ENCODE measurements at regions not wholly inside any gene's neighbourhood (a gene's known extent, or its start where the extent isn't known, plus 50 kb on each side); places are given as distances from the start of the nearest gene placed in this dataset.
"Not testable (repeated sequence)": the region's sequence is repeated elsewhere in the genome, so short reads cannot be mapped to it uniquely, and the experiment has no call there.

DNA sequence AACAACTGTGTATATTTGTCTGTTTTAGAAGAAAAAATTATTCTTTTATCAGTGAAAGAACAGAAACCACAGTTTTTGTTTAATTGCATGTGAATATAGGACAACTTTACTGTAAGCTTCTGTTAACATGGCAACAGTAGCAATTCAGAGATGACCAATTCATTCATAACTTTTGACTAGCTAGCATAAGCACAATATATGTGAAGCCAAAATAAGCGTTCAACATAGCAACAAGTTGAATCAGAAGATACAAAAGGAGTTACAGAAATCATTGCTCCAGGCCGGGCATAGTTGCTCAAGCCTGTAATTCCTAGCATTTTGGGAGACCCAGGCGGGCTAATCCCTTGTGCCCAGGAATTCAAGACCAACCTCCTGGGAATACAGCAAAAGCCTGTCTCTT is 197.1 kb upstream of the GPC6 start:
- no peaks in the 10 kb centered on the region for H3K4me1 ChIP-seq (ENCODE audit: low read depth)
- no peaks in the 10 kb centered on the region for H3K9me3 ChIP-seq (ENCODE audit: low read depth)
- H3K27ac ChIP-seq: no peak overlapping the region
- TF ChIP-seq, protein P1, sequence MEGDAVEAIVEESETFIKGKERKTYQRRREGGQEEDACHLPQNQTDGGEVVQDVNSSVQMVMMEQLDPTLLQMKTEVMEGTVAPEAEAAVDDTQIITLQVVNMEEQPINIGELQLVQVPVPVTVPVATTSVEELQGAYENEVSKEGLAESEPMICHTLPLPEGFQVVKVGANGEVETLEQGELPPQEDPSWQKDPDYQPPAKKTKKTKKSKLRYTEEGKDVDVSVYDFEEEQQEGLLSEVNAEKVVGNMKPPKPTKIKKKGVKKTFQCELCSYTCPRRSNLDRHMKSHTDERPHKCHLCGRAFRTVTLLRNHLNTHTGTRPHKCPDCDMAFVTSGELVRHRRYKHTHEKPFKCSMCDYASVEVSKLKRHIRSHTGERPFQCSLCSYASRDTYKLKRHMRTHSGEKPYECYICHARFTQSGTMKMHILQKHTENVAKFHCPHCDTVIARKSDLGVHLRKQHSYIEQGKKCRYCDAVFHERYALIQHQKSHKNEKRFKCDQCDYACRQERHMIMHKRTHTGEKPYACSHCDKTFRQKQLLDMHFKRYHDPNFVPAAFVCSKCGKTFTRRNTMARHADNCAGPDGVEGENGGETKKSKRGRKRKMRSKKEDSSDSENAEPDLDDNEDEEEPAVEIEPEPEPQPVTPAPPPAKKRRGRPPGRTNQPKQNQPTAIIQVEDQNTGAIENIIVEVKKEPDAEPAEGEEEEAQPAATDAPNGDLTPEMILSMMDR (IDR thresholded peaks at IDR 0.05; ENCODE audit: low read depth, low read length): no peak
- no peak overlapping the region for H3K4me3 ChIP-seq
- no peaks in the 10 kb centered on the region for H3K27me3 ChIP-seq
- H3K36me3 ChIP-seq: no peaks in the 10 kb centered on the region
- peak in 1 of 2 donors; percentile 15 for DNase-seq (ENCODE audit: low read depth in 1 of 2, low spot score in 1 of 2)

DNA sequence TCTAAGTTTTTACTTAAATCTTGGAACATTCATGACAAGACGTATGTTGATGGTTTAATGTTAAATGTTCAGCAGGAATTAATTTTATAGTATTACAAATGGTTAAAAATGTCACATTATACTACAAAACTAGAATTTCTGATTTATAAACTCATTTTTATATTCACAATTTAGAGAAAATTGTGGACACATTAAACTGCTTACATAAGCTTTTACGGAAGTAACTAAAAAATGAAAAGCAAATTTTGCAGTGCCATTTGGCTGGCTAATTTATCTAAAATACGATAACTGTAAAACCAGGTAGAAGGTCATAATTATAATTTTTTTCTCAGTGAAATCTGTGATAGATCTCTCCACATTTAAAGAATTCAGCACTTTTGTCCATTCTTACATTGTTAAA is 190.2 kb upstream of the GPC6 start:
- no peaks in the 10 kb centered on the region for H3K27me3 ChIP-seq
- no peak overlapping the region for H3K4me3 ChIP-seq
- no peaks in the 10 kb centered on the region for H3K9me3 ChIP-seq (ENCODE audit: low read depth)
- TF ChIP-seq, protein P1 (IDR thresholded peaks at IDR 0.05; ENCODE audit: low read depth, low read length): no peak
- H3K36me3 ChIP-seq: no peaks in the 10 kb centered on the region
- no peaks in the 10 kb centered on the region for H3K4me1 ChIP-seq (ENCODE audit: low read depth)
- no peak for DNase-seq (ENCODE audit: low read depth in 1 of 2, low spot score in 1 of 2)
- no peak overlapping the region for H3K27ac ChIP-seq

DNA sequence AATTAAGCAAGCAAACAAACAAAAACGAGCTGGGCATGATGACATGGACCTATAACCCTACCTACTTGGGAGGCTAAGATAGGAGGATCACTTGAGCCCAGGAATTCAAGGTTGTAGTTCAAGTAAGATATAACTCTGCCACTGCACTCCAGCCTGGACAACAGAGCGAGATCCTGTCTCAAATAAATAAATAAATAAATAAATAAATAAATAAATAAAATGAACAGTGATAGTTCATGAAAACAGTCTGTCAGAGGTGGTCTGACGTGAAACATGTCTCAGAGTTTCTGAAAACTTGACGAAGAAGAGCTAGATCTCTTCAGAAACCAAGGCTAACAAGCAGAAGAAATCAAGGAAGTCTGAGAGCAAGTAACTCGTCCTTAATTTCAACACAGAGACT is 188.8 kb upstream of the GPC6 start:
- no peaks in the 10 kb centered on the region for H3K4me1 ChIP-seq (ENCODE audit: low read depth)
- no peak overlapping the region for H3K4me3 ChIP-seq
- H3K36me3 ChIP-seq: no peaks in the 10 kb centered on the region
- H3K27me3 ChIP-seq: no peaks in the 10 kb centered on the region
- H3K9me3 ChIP-seq (ENCODE audit: low read depth): no peaks in the 10 kb centered on the region
- no peak overlapping the region for H3K27ac ChIP-seq
- TF ChIP-seq, protein P1 (IDR thresholded peaks at IDR 0.05; ENCODE audit: low read depth, low read length): no peak
- no peak for DNase-seq (ENCODE audit: low read depth in 1 of 2, low spot score in 1 of 2)

DNA sequence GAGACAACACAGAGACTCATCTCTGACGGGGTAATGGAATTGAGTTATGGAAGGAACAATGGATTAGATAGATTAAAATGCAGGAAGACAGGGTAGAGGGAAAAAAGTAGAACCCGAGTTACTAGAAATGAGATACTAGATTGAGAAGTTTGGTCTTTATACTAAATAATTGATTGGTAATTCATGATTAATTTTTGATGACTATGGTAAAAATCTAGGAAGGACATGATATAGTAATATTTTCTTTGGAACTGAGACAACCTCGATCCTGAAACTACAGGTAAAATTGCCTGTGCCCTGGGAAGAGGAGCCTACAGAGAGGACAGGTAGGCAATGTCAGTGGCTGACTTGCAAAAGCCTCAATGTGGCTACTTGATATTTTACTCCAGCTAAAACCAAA is 188.4 kb upstream of the GPC6 start:
- no peaks in the 10 kb centered on the region for H3K9me3 ChIP-seq (ENCODE audit: low read depth)
- no peaks in the 10 kb centered on the region for H3K27me3 ChIP-seq
- H3K4me3 ChIP-seq: no peak overlapping the region
- TF ChIP-seq, protein P1 (IDR thresholded peaks at IDR 0.05; ENCODE audit: low read depth, low read length): no peak
- no peaks in the 10 kb centered on the region for H3K4me1 ChIP-seq (ENCODE audit: low read depth)
- H3K27ac ChIP-seq: no peak overlapping the region
- DNase-seq (ENCODE audit: low read depth in 1 of 2, low spot score in 1 of 2): no peak
- no peaks in the 10 kb centered on the region for H3K36me3 ChIP-seq

DNA sequence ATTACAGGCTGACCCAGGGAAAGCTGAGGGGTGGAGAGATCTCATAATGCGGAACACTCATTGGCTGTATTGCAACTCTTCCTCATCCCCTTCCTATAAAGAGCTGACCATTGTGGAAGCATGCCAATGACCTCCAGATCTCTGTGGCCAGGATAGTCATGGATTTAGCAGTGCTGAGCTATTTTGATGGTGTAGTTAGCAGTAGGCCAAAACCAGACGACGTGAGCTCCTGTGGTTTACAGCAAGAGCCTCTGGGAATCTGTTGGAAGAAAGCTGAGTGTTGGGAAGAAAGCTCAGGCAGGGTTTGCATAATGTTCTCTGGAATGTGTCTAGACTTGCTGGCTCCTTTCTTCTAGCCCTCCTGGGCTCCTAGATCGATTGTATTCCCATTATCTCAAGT is 187.5 kb upstream of the GPC6 start:
- H3K4me3 ChIP-seq: no peak overlapping the region
- TF ChIP-seq, protein P1 (IDR thresholded peaks at IDR 0.05; ENCODE audit: low read depth, low read length): no peak
- peak in 1 of 2 donors; percentile 42 for DNase-seq (ENCODE audit: low read depth in 1 of 2, low spot score in 1 of 2)
- no peaks in the 10 kb centered on the region for H3K27me3 ChIP-seq
- no peak overlapping the region for H3K27ac ChIP-seq
- H3K4me1 ChIP-seq (ENCODE audit: low read depth): no peaks in the 10 kb centered on the region
- no peaks in the 10 kb centered on the region for H3K36me3 ChIP-seq
- no peaks in the 10 kb centered on the region for H3K9me3 ChIP-seq (ENCODE audit: low read depth)

DNA sequence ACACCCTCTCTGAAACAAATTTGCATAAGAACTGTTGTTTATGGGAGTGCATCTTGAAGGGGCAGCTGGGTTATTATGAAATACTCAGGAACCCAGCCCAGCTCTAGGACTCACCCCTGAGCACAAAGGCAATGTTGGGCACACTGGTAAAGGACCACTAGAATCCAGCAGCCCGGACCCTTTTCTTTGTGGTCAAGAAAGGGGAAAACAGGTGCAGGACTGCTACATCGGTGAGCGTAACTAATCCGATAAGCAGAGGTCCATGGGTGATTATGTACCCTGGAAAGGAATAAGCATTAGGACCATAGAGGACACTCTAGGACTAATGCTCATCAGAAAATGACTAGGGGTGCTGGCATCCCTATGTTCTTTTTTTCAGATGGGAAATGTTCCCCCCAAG is 185.0 kb upstream of the GPC6 start:
- not testable (repeated sequence) for H3K4me3 ChIP-seq; DNase-seq (ENCODE audit: low read depth in 1 of 2, low spot score in 1 of 2); H3K4me1 ChIP-seq (ENCODE audit: low read depth); H3K36me3 ChIP-seq; H3K27ac ChIP-seq; H3K27me3 ChIP-seq; H3K9me3 ChIP-seq (ENCODE audit: low read depth)
